ENCODE measurements at regions not wholly inside any gene's neighbourhood (a gene's known extent, or its start where the extent isn't known, plus 50 kb on each side); places are given as distances from the start of the nearest gene placed in this dataset.

DNA sequence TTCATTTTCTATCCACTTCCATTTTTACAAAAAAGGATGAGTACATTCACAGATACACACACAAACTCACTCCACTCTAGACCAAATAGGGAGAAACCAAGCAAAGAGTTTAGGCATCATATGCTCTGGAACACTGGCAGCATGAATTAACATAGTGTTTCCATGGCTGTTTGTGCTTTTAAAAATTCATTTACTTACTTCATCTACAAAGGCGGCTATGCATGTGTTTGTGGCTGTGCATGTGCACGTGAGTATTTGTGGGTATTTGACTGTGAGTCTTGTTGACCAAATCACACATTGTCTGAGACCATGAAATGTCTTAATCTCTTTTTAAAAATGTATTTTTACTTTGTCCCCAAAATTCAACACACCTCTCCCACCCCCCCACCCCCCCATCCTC is 203.0 kb upstream of the SESN3 start:
- TF ChIP-seq, protein P1, sequence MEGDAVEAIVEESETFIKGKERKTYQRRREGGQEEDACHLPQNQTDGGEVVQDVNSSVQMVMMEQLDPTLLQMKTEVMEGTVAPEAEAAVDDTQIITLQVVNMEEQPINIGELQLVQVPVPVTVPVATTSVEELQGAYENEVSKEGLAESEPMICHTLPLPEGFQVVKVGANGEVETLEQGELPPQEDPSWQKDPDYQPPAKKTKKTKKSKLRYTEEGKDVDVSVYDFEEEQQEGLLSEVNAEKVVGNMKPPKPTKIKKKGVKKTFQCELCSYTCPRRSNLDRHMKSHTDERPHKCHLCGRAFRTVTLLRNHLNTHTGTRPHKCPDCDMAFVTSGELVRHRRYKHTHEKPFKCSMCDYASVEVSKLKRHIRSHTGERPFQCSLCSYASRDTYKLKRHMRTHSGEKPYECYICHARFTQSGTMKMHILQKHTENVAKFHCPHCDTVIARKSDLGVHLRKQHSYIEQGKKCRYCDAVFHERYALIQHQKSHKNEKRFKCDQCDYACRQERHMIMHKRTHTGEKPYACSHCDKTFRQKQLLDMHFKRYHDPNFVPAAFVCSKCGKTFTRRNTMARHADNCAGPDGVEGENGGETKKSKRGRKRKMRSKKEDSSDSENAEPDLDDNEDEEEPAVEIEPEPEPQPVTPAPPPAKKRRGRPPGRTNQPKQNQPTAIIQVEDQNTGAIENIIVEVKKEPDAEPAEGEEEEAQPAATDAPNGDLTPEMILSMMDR (IDR thresholded peaks at IDR 0.05), result no peak
- TF ChIP-seq EZH2 (IDR thresholded peaks at IDR 0.05), result no peak
